HG03103 (cell line): ENCODE measurements at regions not wholly inside any gene's neighbourhood (a gene's known extent, or its start where the extent isn't known, plus 50 kb on each side); places are given as distances from the start of the nearest gene placed in this dataset.
"Not testable (repeated sequence)": the region's sequence is repeated elsewhere in the genome, so short reads cannot be mapped to it uniquely, and the experiment has no call there.

Experiments
- ATAC-seq: cut with Tn5 transposase; IDR thresholded peaks from one replicate; pipeline ENCODE4 v1.9.1; 2021; ENCODE audit warnings: low read depth; ENCODE audit not compliant: unreplicated experiment

DNA sequence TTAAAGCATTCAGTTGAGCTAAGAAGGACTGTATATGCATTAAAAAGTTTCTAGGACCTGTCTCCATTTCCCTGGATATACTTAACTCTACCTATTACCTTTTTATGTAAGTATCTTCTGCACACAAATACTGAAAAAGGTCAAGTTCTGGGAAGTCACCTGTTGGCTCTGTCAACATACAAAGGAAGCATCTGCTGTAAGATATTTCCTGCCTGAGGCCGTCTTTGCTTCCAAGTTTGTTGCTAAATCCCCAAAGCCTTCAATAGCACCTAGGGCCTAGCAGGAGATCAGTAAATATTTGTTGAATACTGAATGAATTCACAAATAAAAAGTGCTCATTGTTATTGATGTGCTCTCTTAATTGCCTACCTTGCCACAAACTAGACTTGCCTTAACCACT, 188.4 kb downstream of the DUSP6 start:
- no peak for ATAC-seq

DNA sequence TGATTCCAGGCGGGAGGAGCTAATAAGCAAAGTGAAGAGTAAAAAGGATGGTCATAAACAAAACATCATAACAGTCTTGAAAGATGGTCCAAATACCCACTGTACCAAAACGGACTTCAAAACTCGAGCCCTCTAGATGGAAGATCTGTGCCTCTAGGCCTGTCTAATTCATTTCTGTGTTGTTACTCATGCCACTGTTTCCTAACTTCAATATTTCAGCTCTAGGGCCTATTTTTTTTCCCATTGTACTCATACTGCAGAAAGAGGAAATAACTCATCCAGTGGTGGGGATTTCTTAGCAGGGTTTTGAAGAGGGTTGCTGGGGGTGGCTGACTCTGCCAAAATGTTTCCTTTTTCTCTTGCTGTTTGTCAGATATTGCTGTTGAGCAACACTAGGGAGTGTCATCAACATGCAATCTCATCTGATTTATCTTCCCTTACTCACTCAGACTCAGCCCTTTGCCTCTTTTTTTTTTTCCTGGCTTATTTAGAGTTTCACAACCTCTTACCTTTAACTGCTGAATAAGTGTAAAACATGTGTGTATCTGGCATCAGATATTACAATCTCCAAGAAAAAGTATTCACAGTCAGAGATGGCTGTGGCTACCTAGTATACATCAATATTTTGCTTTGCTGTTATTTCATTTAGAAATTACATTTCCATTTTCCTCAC, 189.6 kb downstream of the DUSP6 start:
- no peak for ATAC-seq

DNA sequence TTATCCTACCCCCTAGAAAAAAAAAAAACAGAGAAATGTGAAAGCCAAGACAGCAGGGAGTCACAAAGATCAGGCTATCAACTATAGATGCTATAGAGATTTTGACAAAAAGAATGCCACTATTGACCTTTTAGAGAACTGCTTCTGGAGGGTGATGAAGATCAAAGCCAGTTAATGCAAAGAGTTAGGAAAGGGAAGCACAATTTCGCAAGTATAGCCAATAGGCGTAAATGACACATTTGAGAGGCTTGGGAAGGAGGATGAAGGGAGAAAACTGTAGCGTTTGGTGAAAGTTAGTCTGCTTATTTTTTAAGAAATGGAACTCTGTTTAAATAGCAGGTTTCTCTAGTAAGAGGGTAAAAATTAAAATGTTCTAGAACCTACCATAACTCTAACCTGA, 190.7 kb downstream of the DUSP6 start:
- no peak for ATAC-seq

DNA sequence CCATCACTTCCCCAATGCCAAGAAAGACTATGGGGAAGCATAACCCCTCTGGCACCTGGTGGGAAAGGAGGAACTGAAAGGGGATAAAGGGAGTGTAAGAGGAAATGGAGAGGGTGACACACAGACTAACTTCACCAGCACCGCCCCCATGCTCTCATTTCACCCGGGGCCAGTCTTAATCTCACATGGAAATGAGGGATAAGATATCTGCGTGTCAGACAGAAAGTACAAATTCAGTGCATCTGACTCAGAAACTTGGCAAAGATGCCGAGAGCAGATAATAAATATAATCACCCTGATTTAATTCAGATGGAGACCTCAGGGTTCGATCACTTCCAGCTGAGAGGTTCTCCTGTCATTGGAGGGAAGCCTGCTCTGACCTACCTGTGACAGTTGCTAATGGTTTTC, 191.6 kb downstream of the DUSP6 start:
- no peak for ATAC-seq

DNA sequence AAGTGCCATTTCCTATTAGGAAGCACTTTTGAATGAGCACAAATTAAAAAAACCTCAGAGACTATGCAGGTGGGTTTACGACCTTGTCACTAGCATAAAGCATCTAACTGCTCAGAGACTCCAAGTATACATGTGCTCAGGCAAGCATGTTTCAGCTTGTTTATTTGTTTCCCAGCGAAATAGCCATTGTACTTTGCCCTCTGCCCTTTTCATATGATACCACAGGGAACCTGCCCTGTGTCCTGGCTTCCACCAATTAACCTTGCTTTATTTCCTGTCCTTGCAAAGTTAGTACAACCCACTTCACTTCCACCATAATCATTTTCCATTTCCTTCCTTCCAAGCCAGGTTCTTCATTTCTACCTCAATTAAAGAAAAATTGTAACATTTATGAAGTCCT, 194.9 kb downstream of the DUSP6 start:
- ATAC-seq: no peak

DNA sequence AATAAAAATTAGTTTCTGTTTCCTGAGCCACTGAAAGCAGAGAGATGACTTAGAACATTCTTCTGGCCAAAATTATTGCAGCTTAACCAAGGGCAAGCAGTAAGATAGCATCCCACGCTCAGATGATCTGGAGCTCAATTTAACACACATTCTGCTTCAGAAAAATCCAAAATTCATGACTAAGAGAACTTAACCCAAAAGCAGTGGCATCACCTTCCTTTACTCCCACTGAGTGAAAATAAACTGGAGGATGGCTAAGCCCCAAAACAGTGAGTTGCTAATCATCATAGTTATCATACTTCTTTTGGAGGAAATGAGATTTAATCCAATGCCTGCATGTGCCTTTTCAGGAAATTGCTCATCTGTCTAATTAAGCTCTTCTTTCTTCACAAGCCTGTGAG, 195.4 kb downstream of the DUSP6 start:
- no peak for ATAC-seq

DNA sequence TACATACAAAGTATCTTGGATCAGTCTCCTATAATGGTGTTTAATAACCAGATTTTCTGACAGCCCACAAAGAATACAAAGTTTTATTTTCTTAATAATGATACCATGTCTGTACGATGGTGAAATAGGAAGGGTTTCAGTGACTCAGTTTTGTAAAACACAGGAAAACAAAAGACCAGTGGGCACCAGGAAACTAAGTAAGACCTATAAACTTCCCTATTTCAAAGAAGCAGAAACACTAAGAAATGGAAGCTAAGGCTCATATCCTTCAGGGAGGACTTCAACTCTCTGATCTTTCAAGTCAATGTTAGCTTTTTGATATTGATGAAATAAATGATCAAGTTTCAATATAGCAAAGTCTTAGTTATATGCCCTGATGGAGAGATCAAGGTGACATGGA, 196.0 kb downstream of the DUSP6 start:
- no peak for ATAC-seq

DNA sequence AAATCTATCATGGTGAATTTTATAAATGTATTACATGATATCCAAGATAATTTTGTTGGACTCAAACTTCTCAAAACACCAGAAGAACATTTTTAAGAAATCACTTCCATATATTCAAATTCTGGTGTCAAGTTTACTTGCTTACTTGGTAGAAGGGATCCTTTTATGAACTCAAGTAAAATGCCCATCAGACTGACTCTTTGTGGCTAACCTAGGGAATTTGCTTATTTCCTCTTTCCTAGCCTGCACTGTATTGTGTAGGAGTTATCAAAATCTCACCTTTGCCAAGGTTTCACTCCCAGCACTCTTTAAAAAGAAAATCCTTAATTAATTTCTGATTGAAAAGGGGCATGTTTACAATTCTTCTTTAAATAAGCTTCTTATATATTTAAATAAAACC, 196.5 kb downstream of the DUSP6 start:
- no peak for ATAC-seq

DNA sequence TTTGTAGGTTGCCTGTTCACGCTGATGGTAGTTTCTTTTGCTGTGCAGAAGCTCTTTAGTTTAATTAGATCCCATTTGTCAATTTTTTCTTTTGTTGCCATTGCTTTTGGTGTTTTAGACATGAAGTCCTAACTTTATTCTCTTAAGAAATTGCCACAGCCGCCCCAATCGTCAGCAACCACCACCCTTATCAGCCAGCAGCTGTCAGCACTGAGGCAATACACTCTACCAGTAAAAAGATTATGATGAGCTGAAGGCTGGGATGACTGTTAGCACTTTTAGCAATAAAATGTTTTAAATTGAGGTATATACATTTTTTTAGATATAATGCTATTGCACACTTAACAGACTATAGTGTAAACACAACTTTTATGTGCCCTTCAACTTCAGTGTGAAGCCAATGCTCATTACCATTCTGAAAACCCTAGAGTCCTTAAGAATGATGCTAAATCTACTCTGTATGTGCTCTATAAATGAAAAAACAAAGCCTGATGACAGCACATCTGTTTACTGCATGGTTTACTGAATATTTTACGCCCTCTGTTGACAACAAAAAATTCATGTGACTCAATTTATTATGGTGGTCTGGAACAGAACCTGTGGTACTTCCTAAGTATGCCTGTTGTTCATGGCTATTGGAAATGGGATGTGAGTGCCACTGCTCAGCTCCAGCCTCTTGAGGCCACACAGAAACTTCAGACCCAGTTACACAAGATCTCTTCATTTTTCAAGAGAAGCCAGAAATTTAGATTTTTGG, 197.4 kb downstream of the DUSP6 start:
- ATAC-seq: no peak

DNA sequence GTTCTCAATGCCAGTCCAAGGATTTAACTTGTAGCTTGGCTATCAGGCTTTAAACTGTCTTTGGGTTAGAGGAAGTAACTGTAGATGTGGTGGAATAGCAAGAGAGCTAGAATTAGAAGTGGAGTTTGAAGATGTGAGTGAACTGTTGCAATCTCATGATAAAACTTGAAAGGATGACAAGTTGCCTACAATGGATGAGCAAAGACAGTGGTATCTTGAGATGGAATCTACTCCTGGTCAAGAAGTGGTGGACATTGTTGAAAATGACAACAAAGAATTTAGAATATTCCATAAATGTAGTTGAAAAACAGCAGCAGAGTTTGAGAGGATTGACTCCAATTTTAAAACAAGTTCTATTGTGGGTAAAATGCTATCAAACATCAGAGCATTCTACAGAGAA, 199.0 kb downstream of the DUSP6 start:
- no peak for ATAC-seq

DNA sequence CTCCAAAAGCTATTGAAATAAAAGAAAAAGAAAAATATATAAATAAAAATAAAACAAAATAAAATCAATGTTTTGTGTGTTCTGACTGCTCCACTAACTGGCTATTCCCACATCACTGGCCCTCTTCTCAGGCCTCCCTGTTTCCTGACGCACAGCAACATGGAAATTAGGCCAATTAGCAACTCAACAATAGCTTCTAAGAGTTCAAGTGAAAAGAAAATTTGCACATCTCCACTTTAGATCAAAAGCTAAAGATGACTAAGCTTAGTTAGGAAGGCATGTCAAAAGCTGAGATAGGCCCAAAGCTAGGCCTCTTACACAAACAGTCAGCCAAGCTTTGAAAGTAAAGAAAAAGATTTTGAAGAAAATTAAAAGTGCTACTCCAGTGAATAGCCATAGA, 200.8 kb downstream of the DUSP6 start:
- no peak for ATAC-seq

DNA sequence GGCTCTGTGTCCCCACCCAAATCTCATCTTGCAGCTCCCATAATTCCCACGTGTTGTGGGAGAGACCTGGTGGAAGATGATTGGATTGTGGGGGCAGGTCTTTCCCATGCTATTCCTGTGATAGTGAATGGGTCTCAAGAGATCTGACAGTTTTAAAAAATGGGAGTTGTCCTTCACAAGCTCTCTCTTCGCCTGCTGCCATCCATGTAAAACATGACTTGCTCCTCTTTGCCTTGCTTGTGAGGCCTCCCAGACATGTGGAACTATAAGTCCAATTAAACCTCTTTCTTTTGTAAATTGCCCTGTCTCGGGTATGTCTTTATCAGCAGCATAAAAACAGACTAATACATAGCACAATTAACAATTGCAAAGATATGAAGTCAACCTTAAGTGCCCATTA, 201.5 kb downstream of the DUSP6 start:
- not testable (repeated sequence) for ATAC-seq

DNA sequence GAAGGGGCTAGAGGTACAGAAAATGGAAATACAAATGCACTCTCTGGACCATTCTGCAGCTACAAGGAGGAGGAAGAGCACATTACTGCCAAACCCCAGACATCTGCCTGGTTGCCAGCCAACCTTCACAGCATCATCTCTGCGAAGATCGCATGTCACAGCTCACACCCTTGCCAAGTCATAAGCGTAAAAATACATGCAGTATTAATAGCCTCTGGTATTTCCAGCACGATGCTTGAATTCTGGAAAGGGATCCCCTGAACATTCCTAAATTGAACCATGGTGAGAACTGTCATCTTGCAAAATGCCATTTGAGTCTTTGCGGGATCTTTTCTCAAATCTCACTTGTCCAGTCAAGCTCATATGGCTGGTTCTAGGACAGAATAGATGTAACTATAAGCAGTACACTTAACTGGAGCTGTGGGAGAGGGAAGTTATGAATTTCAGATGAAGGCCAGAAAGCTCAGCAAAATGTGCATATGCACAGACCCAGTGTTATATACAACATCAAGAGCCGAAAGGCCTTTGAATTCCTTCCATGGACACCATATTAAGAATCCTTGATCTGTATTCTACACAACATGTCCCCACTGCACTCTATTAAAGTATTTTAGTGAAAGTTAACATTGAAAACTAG, 211.6 kb downstream of the DUSP6 start:
- no peak for ATAC-seq

DNA sequence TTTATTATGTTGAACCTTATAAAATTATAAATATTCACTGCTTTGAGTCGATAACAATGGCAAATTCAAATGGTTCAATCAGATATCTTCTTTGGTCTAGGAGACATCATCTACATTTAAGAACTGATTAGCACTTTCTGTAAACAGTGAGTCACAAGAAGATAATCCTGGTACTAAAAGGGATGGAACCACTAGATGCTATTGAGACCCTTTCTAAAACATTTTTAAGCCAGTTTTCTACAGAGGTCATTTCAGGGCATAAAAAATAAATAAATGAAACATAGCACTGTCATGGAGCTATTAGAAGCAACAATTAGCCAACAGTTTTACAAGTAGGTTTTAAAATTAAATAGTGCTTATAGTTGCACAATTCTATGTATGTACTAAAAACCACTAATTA, 212.2 kb downstream of the DUSP6 start:
- no peak for ATAC-seq

DNA sequence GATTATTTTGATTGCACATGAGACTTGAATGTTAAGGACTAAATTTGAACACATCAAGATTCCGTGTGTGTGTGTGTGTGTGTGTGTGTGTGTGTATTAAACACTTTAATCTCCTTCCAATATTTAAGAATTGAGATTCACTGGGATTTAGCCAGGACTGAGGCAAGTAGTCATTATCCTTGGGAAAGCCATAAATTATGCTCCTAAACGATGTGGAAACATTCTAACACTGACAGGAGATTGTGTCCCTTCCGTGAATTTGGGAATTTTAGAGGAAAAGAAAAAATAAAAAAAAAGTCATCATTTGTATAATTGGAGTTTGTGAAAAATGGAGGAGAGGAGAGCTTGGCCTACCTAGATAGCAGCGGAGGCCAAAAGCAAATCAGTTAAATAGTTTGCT, 212.9 kb downstream of the DUSP6 start:
- ATAC-seq: no peak

DNA sequence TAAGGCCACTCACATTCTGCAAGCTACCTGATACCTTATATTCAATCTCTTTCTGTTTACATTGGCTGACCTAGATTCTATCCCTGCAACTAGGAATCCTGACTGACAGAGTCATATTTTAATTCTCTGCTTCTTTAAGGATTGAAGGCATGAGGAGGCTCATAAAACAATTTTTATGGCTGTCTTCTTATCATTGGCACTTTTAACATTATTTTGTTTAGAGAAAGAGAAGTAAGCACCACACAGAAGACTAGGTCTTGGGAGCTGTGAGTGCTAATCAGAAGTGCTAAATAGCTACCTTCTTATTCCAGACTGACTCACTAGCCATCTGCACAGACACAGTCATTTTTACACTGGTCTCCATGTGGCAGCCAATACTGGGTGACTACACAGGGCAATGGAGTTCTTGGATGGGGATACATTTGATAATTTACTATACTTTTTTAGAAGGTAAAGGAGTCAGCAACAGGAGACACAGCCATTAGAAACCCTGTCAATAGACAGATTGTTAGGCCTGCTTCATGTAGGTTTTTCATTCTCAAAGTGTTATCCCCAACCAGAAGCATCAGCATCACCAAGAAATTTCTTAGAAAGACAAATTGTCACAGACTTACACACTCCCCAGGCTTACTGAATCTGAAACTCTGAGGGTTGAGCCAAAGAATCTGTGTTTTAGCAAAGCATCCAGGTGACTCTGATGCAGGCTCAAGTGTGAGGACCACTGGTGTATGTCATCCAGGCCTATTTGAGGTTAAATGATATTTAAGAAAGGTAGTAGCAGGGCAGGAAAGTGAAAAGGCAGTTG, 214.1 kb downstream of the DUSP6 start:
- ATAC-seq: no peak

DNA sequence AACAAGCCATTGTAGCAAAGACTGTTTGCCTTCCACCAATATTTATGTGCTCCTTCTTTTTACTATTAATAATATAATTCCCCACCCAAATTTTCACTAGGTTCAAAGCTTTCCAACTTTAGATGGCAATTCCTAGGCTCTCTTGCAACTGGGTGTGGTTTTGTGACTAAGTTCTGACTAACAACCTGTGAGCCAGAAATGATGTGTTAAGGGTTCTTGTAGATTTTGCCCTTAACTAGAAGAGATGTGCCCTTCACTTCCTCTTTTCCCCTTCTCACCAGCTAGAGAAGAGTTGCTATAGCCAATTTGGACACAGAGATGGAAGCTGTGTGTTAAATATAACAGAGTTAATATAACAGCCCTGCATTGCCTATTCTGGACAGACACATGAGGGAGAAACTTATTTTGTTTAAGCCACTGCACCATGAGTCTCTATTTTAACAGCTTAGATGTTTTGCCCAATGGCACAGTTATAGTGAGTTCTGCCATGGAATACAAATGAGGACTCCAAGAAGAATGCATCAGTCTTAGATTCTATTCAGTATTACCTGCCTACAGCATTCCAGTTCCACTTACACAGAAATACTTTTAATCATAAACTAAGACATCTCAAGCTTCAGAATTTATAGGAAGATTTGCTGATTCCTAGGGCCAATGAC, 216.2 kb downstream of the DUSP6 start:
- ATAC-seq: no peak

DNA sequence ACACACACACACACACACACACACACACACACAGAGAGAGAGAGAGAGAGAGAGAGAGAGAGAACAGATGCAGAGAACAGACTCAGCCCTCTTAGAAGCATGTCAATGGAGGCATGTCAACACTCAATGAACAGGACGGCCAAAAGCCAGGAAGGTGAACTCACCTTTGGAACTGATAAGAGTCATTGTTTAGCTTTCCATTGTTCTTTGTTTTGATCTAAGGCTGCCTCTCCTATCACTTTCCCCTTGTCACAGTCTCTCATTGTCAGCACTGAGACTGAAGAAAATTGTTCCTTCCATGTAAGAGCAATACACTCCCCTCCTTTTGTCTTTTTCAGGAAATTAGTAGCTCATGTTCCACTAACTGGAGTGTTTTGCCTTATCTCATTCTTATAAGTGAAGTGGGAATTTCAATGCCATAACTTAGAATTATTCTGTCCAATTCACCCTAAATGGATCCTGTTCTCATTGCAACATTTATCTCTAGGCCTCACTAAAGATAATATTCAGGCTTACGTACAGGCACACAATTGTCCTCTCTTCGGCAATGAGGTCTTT, 218.0 kb downstream of the DUSP6 start:
- ATAC-seq: no peak

DNA sequence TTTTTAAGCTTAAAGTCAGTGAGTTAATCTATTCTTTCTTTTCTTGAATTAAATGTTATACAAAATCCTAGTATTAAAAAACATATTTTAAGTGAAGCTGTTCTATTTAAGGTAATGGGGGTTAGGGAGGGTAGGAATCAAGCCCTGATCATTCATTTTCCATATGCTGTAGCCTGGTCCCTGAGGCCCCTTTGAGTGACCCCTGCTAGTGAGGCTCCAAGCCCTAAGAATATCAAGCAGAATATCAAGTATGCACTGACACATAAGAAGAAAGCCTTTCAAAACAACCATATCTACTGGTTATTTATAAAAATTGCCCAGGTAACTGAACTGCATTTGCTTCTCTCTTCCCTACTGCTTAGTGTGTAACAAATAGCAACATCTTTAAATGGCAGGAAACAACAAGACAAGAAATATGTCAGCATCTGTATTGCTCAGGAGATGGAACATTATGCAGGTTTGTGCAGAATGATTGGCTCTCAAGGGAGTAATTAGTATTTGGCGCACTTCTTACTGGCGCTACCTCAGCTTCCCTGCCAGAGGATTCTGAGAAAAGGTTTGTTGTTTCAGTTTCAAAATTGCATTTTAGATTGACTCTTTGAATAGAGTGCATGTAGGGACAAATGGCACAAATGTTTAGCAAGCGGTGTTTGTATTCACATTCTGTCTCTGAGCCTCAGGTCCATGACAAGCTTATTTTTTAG, 223.0 kb downstream of the DUSP6 start:
- no peak for ATAC-seq

DNA sequence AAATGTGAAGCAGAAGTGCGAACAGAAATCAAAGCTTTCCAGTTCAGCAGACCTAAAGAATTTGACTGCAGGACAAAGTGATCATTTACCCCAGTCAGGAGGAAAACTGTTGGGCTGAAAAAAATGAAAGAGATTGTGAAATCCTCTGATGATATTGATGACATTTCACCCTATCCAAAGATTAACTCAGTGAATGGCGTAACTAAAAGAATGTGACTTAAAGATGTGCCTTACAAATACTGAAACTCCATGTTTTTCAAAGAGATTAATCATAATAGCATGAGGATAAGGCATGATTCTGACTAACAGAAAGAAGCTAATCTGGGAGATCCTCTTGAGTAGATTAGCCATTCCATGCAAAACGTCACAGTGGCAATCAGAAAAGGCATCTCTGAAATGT, 225.6 kb downstream of the DUSP6 start:
- ATAC-seq: no peak
